T-helper 1 cell (primary cell): ENCODE measurements at regions not wholly inside any gene's neighbourhood (a gene's known extent, or its start where the extent isn't known, plus 50 kb on each side); places are given as distances from the start of the nearest gene placed in this dataset.

Experiments
- DNase-seq, 5 donors: peaks; one replicate each; pipeline ENCODE4 v3.0.0-alpha.2; 2012 to 2020

GRCh38 chr14:38502239-38502638 lies 246.3 kb upstream of the CLEC14A start:
- no peak for DNase-seq

- no peak for DNase-seq
Measured at GRCh38 chr14:38500125-38500524, 244.2 kb upstream of the CLEC14A start.

- no peak for DNase-seq
Measured at GRCh38 chr14:38496092-38496491, 240.2 kb upstream of the CLEC14A start.

GRCh38 chr14:38490273-38490672 lies 234.4 kb upstream of the CLEC14A start:
- DNase-seq, result no peak

GRCh38 chr14:38485026-38485425 lies 229.1 kb upstream of the CLEC14A start:
- no peak for DNase-seq

- DNase-seq, result no peak
Measured at GRCh38 chr14:38481952-38482678, 226.2 kb upstream of the CLEC14A start.

- no peak for DNase-seq
Measured at GRCh38 chr14:38469156-38469555, 213.3 kb upstream of the CLEC14A start.

GRCh38 chr14:38442208-38442607 lies 186.3 kb upstream of the CLEC14A start:
- DNase-seq, result no peak

- no peak for DNase-seq
Measured at GRCh38 chr14:38432186-38432585, 176.3 kb upstream of the CLEC14A start.

- no peak for DNase-seq
Measured at GRCh38 chr14:38431156-38431555, 175.3 kb upstream of the CLEC14A start.

- DNase-seq, result no peak
Measured at GRCh38 chr14:38430522-38430921, 174.6 kb upstream of the CLEC14A start.

GRCh38 chr14:38425324-38425976 lies 169.6 kb upstream of the CLEC14A start:
- DNase-seq, result no peak

GRCh38 chr14:38420048-38420447 lies 164.2 kb upstream of the CLEC14A start:
- DNase-seq, result no peak

GRCh38 chr14:38419579-38419978 lies 163.7 kb upstream of the CLEC14A start:
- no peak for DNase-seq

GRCh38 chr14:38412654-38413053 lies 156.8 kb upstream of the CLEC14A start:
- no peak for DNase-seq

GRCh38 chr14:38410442-38410841 lies 154.5 kb upstream of the CLEC14A start:
- no peak for DNase-seq

- no peak for DNase-seq
Measured at GRCh38 chr14:38409071-38409705, 153.3 kb upstream of the CLEC14A start.

GRCh38 chr14:38405851-38406635 lies 150.2 kb upstream of the CLEC14A start:
- DNase-seq, result no peak

- DNase-seq, result no peak
Measured at GRCh38 chr14:38404616-38405015, 148.7 kb upstream of the CLEC14A start.

GRCh38 chr14:38404100-38404541 lies 148.2 kb upstream of the CLEC14A start:
- DNase-seq, result no peak

GRCh38 chr14:38400751-38401150 lies 144.9 kb upstream of the CLEC14A start:
- DNase-seq, result no peak

- no peak for DNase-seq
Measured at GRCh38 chr14:38399652-38400051, 143.8 kb upstream of the CLEC14A start.

GRCh38 chr14:38394767-38395166 lies 138.9 kb upstream of the CLEC14A start:
- no peak for DNase-seq
